ENCODE measurements at regions not wholly inside any gene's neighbourhood (a gene's known extent, or its start where the extent isn't known, plus 50 kb on each side); places are given as distances from the start of the nearest gene placed in this dataset.

DNA sequence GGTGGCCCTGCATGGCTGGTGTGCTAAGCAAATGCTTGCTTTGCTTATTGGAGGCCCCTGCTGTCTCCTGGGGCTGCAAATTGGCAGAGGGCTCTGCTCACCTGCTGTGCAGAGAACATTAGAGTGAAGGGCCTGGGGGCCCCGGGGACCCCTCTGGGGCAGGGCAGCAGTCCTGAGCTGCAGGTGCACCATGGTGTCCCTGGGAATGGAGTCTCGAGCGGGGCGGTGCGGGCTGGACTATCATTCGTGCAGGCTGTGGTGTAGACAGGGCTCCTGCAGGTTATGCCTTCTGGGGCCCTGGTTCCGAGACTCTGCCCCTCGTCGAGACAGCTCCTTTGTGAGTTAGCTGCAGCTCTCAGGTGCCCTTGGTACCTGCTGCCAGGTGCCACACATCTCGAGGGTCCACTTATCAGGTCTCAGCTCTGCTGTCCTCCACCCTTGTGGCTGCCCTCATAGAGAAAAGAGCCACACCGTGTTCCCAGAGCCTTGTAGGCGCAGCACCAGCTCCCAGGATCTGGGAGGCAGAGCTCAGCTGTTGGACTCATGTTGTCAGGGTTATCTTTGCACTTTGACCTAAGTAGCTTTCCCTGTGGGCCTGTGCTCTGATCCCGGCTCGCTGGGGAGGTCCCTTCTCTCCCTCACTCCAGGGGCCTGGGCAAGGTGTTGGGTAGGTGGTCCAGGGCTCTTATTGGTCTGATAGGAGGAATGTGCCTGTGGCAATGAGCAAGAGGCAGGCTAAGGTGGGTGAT is 58.0 kb upstream of the ZNF536 start:
- ATAC-seq (ENCODE audit: insufficient read depth, low FRiP score) (no peak), DNase-seq (no peak)
- Histone ChIP-seq H3K27ac (ENCODE audit: low read depth in 1 of 2, low read length in 1 of 2) (no peak overlapping the region), H3K9me3 (ENCODE audit: control insufficient read depth in 4 of 4, insufficient read depth in 3 of 4, low read length in 3 of 4) (peaks cover 0 to 7% (median 1%) of the 10 kb centered on the region in 4 donors), H3K4me3 (no peak overlapping the region), H3K9ac (ENCODE audit: insufficient read depth in 1 of 2, low read length in 2 of 2) (no peak overlapping the region), H3K4me1 (ENCODE audit: control insufficient read depth in 5 of 5, insufficient read depth in 5 of 5, low read length in 5 of 5) (peaks cover 0 to 3% (median 0%) of the 10 kb centered on the region in 5 donors), H3K36me3 (ENCODE audit: control insufficient read depth in 4 of 4, insufficient read depth in 4 of 4, low read length in 4 of 4) (no peaks in the 10 kb centered on the region), H3K27me3 (ENCODE audit: control insufficient read depth in 3 of 3, insufficient read depth in 3 of 3, low read length in 2 of 3) (peaks cover 0 to 2% (median 0%) of the 10 kb centered on the region in 3 donors)
- TF ChIP-seq, protein P1, sequence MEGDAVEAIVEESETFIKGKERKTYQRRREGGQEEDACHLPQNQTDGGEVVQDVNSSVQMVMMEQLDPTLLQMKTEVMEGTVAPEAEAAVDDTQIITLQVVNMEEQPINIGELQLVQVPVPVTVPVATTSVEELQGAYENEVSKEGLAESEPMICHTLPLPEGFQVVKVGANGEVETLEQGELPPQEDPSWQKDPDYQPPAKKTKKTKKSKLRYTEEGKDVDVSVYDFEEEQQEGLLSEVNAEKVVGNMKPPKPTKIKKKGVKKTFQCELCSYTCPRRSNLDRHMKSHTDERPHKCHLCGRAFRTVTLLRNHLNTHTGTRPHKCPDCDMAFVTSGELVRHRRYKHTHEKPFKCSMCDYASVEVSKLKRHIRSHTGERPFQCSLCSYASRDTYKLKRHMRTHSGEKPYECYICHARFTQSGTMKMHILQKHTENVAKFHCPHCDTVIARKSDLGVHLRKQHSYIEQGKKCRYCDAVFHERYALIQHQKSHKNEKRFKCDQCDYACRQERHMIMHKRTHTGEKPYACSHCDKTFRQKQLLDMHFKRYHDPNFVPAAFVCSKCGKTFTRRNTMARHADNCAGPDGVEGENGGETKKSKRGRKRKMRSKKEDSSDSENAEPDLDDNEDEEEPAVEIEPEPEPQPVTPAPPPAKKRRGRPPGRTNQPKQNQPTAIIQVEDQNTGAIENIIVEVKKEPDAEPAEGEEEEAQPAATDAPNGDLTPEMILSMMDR (IDR thresholded peaks at IDR 0.05; ENCODE audit: control extremely low read depth, extremely low read depth) = no peak
- 77 to 88% methylated on average over 14 of the region's 14 CpGs for WGBS, 2 donors

DNA sequence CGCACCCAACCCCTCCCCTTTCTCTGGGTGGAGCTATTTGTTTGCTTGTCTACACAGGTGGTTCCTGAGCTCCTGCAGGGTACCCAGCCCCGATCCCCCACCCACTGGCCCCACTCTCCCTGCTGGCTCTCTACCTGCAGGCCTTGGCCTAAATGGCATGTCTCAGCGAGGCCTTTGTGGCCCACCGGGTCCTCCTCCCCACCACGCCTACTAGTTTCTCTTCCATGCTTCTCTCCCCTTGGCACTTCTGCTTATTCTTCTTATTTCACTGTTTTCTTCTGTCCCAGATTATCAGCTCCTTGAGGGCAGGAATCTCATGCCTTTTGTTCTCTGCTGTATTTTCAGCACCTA is 57.4 kb upstream of the ZNF536 start:
- Histone ChIP-seq H3K4me1 (ENCODE audit: control insufficient read depth in 5 of 5, insufficient read depth in 5 of 5, low read length in 5 of 5) (peaks cover 0 to 7% (median 0%) of the 10 kb centered on the region in 5 donors), H3K9me3 (ENCODE audit: control insufficient read depth in 4 of 4, insufficient read depth in 3 of 4, low read length in 3 of 4) (peaks cover 0 to 7% (median 1%) of the 10 kb centered on the region in 4 donors), H3K27ac (ENCODE audit: low read depth in 1 of 2, low read length in 1 of 2) (no peak overlapping the region), H3K4me3 (no peak overlapping the region), H3K27me3 (ENCODE audit: control insufficient read depth in 3 of 3, insufficient read depth in 3 of 3, low read length in 2 of 3) (peaks cover 0 to 2% (median 0%) of the 10 kb centered on the region in 3 donors), H3K36me3 (ENCODE audit: control insufficient read depth in 4 of 4, insufficient read depth in 4 of 4, low read length in 4 of 4) (no peaks in the 10 kb centered on the region), H3K9ac (ENCODE audit: insufficient read depth in 1 of 2, low read length in 2 of 2) (no peak overlapping the region)
- 90 to 92% methylated on average over 5 of the region's 5 CpGs for WGBS, 2 donors
- DNase-seq (no peak), ATAC-seq (ENCODE audit: insufficient read depth, low FRiP score) (no peak)
- TF ChIP-seq, protein P1 (IDR thresholded peaks at IDR 0.05; ENCODE audit: control extremely low read depth, extremely low read depth) = no peak

DNA sequence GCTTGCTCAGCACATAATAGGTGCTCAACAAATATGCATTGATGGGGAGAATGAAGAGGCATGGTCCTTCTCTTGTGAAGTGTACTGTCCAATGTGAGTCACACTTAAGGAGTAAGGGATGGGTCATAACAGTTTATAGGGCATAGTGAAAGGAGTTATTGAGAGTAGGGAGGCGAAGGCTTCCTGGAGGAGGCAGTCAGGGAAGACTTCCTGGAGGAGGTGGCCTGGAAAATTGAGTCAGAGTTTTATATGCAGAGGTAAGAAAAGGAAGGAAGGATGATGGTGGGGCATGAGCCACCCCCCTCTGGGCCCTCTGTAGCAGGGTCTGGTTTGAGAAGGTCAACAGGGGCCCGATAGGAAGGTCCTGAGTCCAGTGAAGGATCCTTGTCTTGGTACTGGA is 57.0 kb upstream of the ZNF536 start:
- TF ChIP-seq, protein P1 (IDR thresholded peaks at IDR 0.05; ENCODE audit: control extremely low read depth, extremely low read depth) = no peak
- peaks cover 0 to 7% (median 1%) of the 10 kb centered on the region in 4 donors for H3K9me3 ChIP-seq (ENCODE audit: control insufficient read depth in 4 of 4, insufficient read depth in 3 of 4, low read length in 3 of 4)
- no peak overlapping the region for H3K27ac ChIP-seq (ENCODE audit: low read depth in 1 of 2, low read length in 1 of 2)
- H3K36me3 ChIP-seq (ENCODE audit: control insufficient read depth in 4 of 4, insufficient read depth in 4 of 4, low read length in 4 of 4) = no peaks in the 10 kb centered on the region
- DNase-seq (no peak), ATAC-seq (ENCODE audit: insufficient read depth, low FRiP score) (no peak)
- no peak overlapping the region for H3K9ac ChIP-seq (ENCODE audit: insufficient read depth in 1 of 2, low read length in 2 of 2)
- H3K27me3 ChIP-seq (ENCODE audit: control insufficient read depth in 3 of 3, insufficient read depth in 3 of 3, low read length in 2 of 3) = peaks cover 0 to 2% (median 0%) of the 10 kb centered on the region in 3 donors
- WGBS, 2 donors = 87 to 88% methylated on average over 2 of the region's 2 CpGs
- no peak overlapping the region for H3K4me3 ChIP-seq
- peaks cover 0 to 9% (median 0%) of the 10 kb centered on the region in 5 donors for H3K4me1 ChIP-seq (ENCODE audit: control insufficient read depth in 5 of 5, insufficient read depth in 5 of 5, low read length in 5 of 5)
